ENCODE measurements at regions not wholly inside any gene's neighbourhood (a gene's known extent, or its start where the extent isn't known, plus 50 kb on each side); places are given as distances from the start of the nearest gene placed in this dataset.

DNA sequence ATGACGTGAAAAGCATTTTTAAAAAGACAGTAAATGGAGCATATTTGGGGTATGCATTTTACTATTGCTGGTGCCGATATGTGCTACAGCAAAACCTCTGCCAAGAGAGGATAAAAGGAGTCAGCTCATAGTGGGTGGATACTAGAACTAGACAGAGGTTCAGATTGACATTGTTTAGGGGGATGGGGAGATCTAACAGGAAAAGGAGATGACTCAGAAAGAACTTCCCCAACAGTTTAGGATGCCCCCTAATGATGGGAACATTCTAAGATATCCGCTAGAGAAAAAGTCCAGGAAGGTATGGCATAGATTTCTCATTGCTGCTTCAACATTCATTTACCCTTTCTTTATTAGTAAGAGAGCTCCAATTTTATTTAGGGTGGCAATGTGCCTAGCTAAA, 110.5 kb upstream of the CLEC14A start:
- no peak overlapping the region for H3K4me3 Mint-ChIP-seq
- H3K27me3 Mint-ChIP-seq (ENCODE audit: low read depth in 3 of 3), result no peaks in the 10 kb centered on the region
- intact Hi-C loops (cut with micrococcal nuclease), result no loop called here
- WGBS (ENCODE audit: insufficient coverage), result 100% methylated on average over 1 of the region's 3 CpGs
- H3K27me3 ChIP-seq (ENCODE audit: control insufficient read depth in 2 of 2, insufficient read depth in 2 of 2, low read length in 2 of 2), result no peaks in the 10 kb centered on the region
- H2AFZ ChIP-seq (ENCODE audit: insufficient read depth, low read depth, low read length, poor library complexity, severe bottlenecking), result no peak overlapping the region
- H3K4me1 ChIP-seq (ENCODE audit: control insufficient read depth in 1 of 2, insufficient read depth in 2 of 2, low read length in 2 of 2), result no peaks in the 10 kb centered on the region
- no peak overlapping the region for H3K4me3 ChIP-seq (replicated peaks in 1 of 3; ENCODE audit: low read depth in 2 of 3, low read length in 3 of 3)
- H3K27ac ChIP-seq (ENCODE audit: low read depth in 1 of 2, low read length in 2 of 2), result no peak overlapping the region
- DNase-seq, result no peak
- H3K36me3 ChIP-seq (replicated peaks in 1 of 2; ENCODE audit: control insufficient read depth in 1 of 2, insufficient read depth in 2 of 2, low read length in 2 of 2), result no peaks in the 10 kb centered on the region
- no peaks in the 10 kb centered on the region for H3K4me1 Mint-ChIP-seq
- H3K9me3 Mint-ChIP-seq, result peaks cover 0 to 7% (median 2%) of the 10 kb centered on the region in 7 donors
- no peak overlapping the region for H3K4me2 ChIP-seq (replicated peaks; ENCODE audit: extremely low read depth, low read length, poor library complexity, severe bottlenecking)
- H3K79me2 ChIP-seq (ENCODE audit: insufficient read depth, low read length), result no peaks in the 10 kb centered on the region
- H3K27ac Mint-ChIP-seq, result no peak overlapping the region
- H3K9me3 ChIP-seq (replicated peaks in 1 of 2; ENCODE audit: control insufficient read depth in 1 of 2, insufficient read depth in 1 of 2, low read length in 2 of 2), result no peaks in the 10 kb centered on the region
- TF ChIP-seq, protein P1, sequence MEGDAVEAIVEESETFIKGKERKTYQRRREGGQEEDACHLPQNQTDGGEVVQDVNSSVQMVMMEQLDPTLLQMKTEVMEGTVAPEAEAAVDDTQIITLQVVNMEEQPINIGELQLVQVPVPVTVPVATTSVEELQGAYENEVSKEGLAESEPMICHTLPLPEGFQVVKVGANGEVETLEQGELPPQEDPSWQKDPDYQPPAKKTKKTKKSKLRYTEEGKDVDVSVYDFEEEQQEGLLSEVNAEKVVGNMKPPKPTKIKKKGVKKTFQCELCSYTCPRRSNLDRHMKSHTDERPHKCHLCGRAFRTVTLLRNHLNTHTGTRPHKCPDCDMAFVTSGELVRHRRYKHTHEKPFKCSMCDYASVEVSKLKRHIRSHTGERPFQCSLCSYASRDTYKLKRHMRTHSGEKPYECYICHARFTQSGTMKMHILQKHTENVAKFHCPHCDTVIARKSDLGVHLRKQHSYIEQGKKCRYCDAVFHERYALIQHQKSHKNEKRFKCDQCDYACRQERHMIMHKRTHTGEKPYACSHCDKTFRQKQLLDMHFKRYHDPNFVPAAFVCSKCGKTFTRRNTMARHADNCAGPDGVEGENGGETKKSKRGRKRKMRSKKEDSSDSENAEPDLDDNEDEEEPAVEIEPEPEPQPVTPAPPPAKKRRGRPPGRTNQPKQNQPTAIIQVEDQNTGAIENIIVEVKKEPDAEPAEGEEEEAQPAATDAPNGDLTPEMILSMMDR (IDR thresholded peaks at IDR 0.05), result no peak
- no peak overlapping the region for H3K9ac ChIP-seq (ENCODE audit: insufficient read depth, low read length, poor library complexity, severe bottlenecking)
- no peaks in the 10 kb centered on the region for H3K36me3 Mint-ChIP-seq
- no peaks in the 10 kb centered on the region for H4K20me1 ChIP-seq (ENCODE audit: insufficient read depth, low read length)

DNA sequence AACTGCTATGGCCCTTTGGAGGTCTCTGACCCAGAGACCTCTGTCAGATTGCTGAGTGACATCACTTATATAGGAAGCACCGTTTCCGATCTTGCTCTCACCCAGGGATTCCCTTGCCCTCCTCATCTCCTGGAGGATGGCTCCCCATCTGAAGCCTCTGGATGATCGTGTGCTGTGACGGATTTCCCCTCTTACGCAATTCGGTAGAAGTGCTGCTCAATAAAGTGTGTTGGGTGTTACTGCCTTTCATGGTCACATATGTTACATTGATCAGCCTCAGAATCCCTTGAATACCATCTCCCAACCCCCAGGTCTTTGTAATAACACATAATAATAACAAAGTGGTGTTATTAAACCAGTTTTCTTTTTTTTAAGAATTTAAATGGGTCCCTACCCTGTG, 107.3 kb upstream of the CLEC14A start:
- 86% methylated on average over 2 of the region's 6 CpGs for WGBS (ENCODE audit: insufficient coverage)
- Histone ChIP-seq H3K4me1 (ENCODE audit: control insufficient read depth in 1 of 2, insufficient read depth in 2 of 2, low read length in 2 of 2) (no peaks in the 10 kb centered on the region), H3K36me3 (replicated peaks in 1 of 2; ENCODE audit: control insufficient read depth in 1 of 2, insufficient read depth in 2 of 2, low read length in 2 of 2) (no peaks in the 10 kb centered on the region), H3K9ac (ENCODE audit: insufficient read depth, low read length, poor library complexity, severe bottlenecking) (no peak overlapping the region), H4K20me1 (ENCODE audit: insufficient read depth, low read length) (no peaks in the 10 kb centered on the region), H3K27me3 (ENCODE audit: control insufficient read depth in 2 of 2, insufficient read depth in 2 of 2, low read length in 2 of 2) (no peaks in the 10 kb centered on the region), H3K4me3 (replicated peaks in 1 of 3; ENCODE audit: low read depth in 2 of 3, low read length in 3 of 3) (no peak overlapping the region), H3K27ac (ENCODE audit: low read depth in 1 of 2, low read length in 2 of 2) (no peak overlapping the region), H3K4me2 (replicated peaks; ENCODE audit: extremely low read depth, low read length, poor library complexity, severe bottlenecking) (no peak overlapping the region), H2AFZ (ENCODE audit: insufficient read depth, low read depth, low read length, poor library complexity, severe bottlenecking) (no peak overlapping the region), H3K79me2 (ENCODE audit: insufficient read depth, low read length) (no peaks in the 10 kb centered on the region), H3K9me3 (replicated peaks in 1 of 2; ENCODE audit: control insufficient read depth in 1 of 2, insufficient read depth in 1 of 2, low read length in 2 of 2) (no peaks in the 10 kb centered on the region)
- no peak overlapping the region for H3K27ac Mint-ChIP-seq
- intact Hi-C loops (cut with micrococcal nuclease), result no loop called here
- H3K9me3 Mint-ChIP-seq, result peaks cover 1 to 12% (median 3%) of the 10 kb centered on the region in 7 donors
- TF ChIP-seq, protein P1 (IDR thresholded peaks at IDR 0.05), result no peak
- H3K4me1 Mint-ChIP-seq, result no peaks in the 10 kb centered on the region
- H3K27me3 Mint-ChIP-seq (ENCODE audit: low read depth in 3 of 3), result no peaks in the 10 kb centered on the region
- H3K4me3 Mint-ChIP-seq, result no peak overlapping the region
- no peaks in the 10 kb centered on the region for H3K36me3 Mint-ChIP-seq
- DNase-seq, result no peak
